ENCODE measurements at regions not wholly inside any gene's neighbourhood (a gene's known extent, or its start where the extent isn't known, plus 50 kb on each side); places are given as distances from the start of the nearest gene placed in this dataset.

DNA sequence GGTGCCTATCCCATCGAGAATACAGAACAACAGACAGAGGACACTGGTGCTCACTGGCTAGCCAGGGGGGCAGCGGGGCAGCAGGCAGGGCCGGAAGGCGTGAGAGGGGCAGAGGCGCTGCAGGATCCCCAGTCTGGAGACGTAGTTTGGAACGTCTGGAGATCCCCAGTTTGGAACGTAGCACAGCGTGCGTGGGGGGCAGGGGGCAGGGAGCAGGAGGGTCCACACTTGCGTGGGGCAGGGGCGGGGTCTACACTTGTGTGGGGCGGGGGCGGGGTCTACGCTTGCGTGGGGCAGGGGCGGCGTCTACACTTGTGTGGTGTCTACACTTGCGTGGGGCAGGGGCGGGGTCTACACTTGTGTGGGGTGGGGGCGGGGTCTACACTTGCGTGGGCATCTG lies 107.2 kb downstream of the DACT2 start:
- no peak for ATAC-seq
- Histone ChIP-seq H3K27ac (no peak overlapping the region), H3K4me1 (no peaks in the 10 kb centered on the region), H3K9me3 (no peaks in the 10 kb centered on the region), H3K27me3 (ENCODE audit: insufficient read depth in 3 of 3, low read length in 2 of 3) (peaks cover 0 to 5% (median 1%) of the 10 kb centered on the region in 3 donors), H3K36me3 (ENCODE audit: insufficient read depth in 1 of 2, low read depth in 1 of 2) (no peaks in the 10 kb centered on the region), H3K4me3 (no peak overlapping the region)
- DNase-seq, result no peak
- intact Hi-C loops (cut with DNase I), result no loop called here
- TF ChIP-seq, protein P1, sequence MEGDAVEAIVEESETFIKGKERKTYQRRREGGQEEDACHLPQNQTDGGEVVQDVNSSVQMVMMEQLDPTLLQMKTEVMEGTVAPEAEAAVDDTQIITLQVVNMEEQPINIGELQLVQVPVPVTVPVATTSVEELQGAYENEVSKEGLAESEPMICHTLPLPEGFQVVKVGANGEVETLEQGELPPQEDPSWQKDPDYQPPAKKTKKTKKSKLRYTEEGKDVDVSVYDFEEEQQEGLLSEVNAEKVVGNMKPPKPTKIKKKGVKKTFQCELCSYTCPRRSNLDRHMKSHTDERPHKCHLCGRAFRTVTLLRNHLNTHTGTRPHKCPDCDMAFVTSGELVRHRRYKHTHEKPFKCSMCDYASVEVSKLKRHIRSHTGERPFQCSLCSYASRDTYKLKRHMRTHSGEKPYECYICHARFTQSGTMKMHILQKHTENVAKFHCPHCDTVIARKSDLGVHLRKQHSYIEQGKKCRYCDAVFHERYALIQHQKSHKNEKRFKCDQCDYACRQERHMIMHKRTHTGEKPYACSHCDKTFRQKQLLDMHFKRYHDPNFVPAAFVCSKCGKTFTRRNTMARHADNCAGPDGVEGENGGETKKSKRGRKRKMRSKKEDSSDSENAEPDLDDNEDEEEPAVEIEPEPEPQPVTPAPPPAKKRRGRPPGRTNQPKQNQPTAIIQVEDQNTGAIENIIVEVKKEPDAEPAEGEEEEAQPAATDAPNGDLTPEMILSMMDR (IDR thresholded peaks at IDR 0.05), result no peak
- WGBS, 3 donors, result 92 to 95% (median 94%) methylated on average over 19 to 22 of the region's 22 CpGs

- no peak for DNase-seq
- WGBS, 3 donors, result 87 to 91% (median 90%) methylated on average over 7 of the region's 7 CpGs
- H3K27me3 ChIP-seq (ENCODE audit: insufficient read depth in 3 of 3, low read length in 2 of 3), result peaks cover 0 to 5% (median 1%) of the 10 kb centered on the region in 3 donors
- no peak for ATAC-seq
- H3K36me3 ChIP-seq (ENCODE audit: insufficient read depth in 1 of 2, low read depth in 1 of 2), result no peaks in the 10 kb centered on the region
- no peak overlapping the region for H3K4me3 ChIP-seq
- H3K9me3 ChIP-seq, result no peaks in the 10 kb centered on the region
- TF ChIP-seq, protein P1 (IDR thresholded peaks at IDR 0.05), result no peak
- intact Hi-C loops (cut with DNase I), result no loop called here
- no peaks in the 10 kb centered on the region for H3K4me1 ChIP-seq
- H3K27ac ChIP-seq, result no peak overlapping the region
Observed at GRCh38 chr6:168211681-168212080, 107.9 kb downstream of the DACT2 start.

DNA sequence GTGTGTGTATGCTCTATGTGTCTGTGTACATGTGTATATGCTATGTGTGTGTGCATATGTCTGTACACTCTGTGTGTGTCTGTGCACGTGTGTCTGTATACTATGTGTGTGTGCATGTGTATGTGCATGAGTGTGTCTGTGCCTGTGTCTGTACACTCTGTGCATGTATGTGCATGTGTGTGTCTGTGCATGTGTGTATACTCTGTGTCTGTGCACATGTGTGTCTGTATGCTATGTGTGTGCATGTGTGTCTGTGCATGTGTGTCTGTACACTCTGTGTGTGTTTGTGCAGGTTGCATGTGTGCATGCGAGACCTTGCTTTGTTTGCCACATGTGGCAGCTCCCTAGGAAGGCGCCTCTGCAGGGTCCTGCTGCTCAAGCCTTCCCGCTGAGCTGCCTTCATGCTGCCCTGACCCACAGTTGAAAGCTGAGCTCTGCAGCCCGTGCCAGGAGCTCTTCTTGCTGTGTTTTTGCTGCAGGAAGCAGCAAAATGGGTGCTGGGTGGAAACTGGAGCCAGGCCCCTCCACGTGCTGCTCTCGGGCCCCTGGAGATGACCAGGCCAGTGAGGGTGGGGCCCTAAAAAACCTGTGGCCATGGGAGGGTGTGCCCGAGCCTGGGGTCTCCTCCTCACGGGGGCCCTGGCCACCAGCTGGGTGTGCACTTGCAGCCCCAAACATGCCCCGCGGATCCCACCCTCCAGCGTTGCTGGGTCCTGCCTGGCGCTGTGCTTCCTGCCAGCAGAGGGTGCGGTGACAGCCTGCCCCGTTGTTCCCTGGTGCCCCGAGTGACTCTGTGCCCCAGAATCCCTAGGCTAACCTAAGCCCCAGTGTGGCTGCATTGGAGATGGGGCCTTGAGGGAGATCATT lies 109.1 kb downstream of the DACT2 start:
- Histone ChIP-seq H3K27me3 (ENCODE audit: insufficient read depth in 3 of 3, low read length in 2 of 3) (peaks cover 0 to 5% (median 1%) of the 10 kb centered on the region in 3 donors), H3K27ac (no peak overlapping the region), H3K4me1 (no peaks in the 10 kb centered on the region), H3K9me3 (no peaks in the 10 kb centered on the region), H3K36me3 (ENCODE audit: insufficient read depth in 1 of 2, low read depth in 1 of 2) (no peaks in the 10 kb centered on the region), H3K4me3 (no peak overlapping the region)
- TF ChIP-seq, protein P1 (IDR thresholded peaks at IDR 0.05), result no peak
- intact Hi-C loops (cut with DNase I), result no loop called here
- DNase-seq (no peak), ATAC-seq (no peak)
- 78 to 84% (median 79%) methylated on average over 16 of the region's 16 CpGs for WGBS, 3 donors

GRCh38 chr6:168209420-168209819 lies 110.2 kb downstream of the DACT2 start:
- TF ChIP-seq, protein P1 (IDR thresholded peaks at IDR 0.05), result no peak
- intact Hi-C loops (cut with DNase I), result no loop called here
- no peak overlapping the region for H3K4me3 ChIP-seq
- peaks cover 0 to 5% (median 1%) of the 10 kb centered on the region in 3 donors for H3K27me3 ChIP-seq (ENCODE audit: insufficient read depth in 3 of 3, low read length in 2 of 3)
- H3K9me3 ChIP-seq, result no peaks in the 10 kb centered on the region
- H3K36me3 ChIP-seq (ENCODE audit: insufficient read depth in 1 of 2, low read depth in 1 of 2), result no peaks in the 10 kb centered on the region
- ATAC-seq (no peak), DNase-seq (no peak)
- H3K4me1 ChIP-seq, result no peaks in the 10 kb centered on the region
- 79 to 90% (median 81%) methylated on average over 10 of the region's 10 CpGs for WGBS, 3 donors
- no peak overlapping the region for H3K27ac ChIP-seq
